Astrocyte of the cerebellum (primary cell): ENCODE measurements at regions not wholly inside any gene's neighbourhood (a gene's known extent, or its start where the extent isn't known, plus 50 kb on each side); places are given as distances from the start of the nearest gene placed in this dataset.
"Not testable (repeated sequence)": the region's sequence is repeated elsewhere in the genome, so short reads cannot be mapped to it uniquely, and the experiment has no call there.

Experiments used
- DNase-seq: peaks from one replicate; pipeline ENCODE4 v3.0.0-alpha.2; 2011; ENCODE audit warnings: low read depth
- H3K4me3 ChIP-seq: 2 replicates; pipeline ENCODE4 v1.5.1; 2011; ENCODE audit warnings: mild to moderate bottlenecking, low read depth, low read length, moderate library complexity
- in situ Hi-C: cut with HindIII; loops from 2 replicates; pipeline ENCODE4 v1.10.0; 2017; ENCODE audit warnings: low sequenced_read_pairs
- TF ChIP-seq, protein P1 (sequence below): IDR thresholded peaks from 2 replicates; pipeline ENCODE4 v1.5.1; 2012; ENCODE audit warnings: low read length, low read depth, moderate library complexity, mild to moderate bottlenecking; ENCODE audit errors: missing control alignments

DNA sequence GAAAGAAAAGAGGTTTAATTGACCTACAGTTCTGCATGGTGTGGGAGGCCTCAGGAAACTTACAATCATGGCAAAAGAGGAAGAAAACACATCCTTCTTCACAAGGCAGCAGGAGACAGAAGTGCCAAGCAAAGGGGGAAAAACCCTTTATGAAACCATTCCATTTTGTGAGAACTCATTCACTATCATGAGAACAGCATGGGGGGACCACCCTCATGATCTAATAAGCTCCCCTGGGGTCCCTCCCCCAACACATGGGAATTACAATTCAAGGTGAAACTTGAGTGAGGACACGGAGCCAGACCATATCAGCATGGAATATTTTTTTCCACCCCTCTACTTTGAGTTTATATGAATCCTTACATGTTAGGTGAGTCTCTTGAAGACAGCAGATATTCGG is 173.7 kb downstream of the PHF2 start:
- in situ Hi-C loops = no loop called here
- H3K4me3 ChIP-seq = no peak overlapping the region
- no peak for DNase-seq
- TF ChIP-seq, protein P1, sequence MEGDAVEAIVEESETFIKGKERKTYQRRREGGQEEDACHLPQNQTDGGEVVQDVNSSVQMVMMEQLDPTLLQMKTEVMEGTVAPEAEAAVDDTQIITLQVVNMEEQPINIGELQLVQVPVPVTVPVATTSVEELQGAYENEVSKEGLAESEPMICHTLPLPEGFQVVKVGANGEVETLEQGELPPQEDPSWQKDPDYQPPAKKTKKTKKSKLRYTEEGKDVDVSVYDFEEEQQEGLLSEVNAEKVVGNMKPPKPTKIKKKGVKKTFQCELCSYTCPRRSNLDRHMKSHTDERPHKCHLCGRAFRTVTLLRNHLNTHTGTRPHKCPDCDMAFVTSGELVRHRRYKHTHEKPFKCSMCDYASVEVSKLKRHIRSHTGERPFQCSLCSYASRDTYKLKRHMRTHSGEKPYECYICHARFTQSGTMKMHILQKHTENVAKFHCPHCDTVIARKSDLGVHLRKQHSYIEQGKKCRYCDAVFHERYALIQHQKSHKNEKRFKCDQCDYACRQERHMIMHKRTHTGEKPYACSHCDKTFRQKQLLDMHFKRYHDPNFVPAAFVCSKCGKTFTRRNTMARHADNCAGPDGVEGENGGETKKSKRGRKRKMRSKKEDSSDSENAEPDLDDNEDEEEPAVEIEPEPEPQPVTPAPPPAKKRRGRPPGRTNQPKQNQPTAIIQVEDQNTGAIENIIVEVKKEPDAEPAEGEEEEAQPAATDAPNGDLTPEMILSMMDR = no peak

DNA sequence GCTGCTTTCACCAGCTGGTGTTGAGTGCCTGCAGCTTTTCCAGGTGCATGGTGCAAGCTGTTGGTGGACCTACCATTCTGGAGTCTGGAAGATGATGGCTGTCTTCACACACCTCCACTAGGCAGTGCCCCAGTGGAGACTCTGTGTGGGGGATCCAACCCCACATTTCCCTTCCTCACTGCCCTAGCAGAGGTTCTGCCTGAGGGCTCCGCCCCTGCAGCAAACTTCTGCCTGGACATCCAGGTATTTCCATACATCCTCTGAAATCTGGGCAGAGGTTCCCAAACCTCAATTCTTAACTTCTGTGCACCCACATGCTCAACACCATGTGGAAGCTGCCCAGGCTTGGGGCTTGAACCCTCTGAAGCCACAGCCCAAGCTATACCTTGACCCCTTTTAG is 172.4 kb downstream of the PHF2 start:
- H3K4me3 ChIP-seq, in situ Hi-C loops, DNase-seq: not testable (repeated sequence)

DNA sequence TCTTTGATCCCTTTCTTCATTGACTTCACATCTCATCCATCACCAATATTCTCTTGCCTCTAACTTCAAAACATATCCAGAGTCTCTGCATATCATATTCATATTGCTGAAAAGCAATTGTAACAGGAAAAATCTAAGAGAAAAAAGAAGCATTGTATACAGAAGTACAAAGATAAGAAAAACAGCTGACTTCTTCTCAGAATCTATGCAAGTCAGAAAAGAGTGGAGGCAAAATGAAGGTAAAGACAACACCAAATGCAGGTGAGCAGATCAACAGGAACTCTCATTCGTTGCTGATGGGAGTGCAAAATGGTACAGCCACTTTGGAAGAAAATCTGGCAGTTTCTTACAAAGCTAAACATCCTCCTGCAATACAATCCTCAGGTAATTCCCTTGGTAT is 155.6 kb downstream of the PHF2 start:
- no peak for DNase-seq
- in situ Hi-C loops = no loop called here
- no peak overlapping the region for H3K4me3 ChIP-seq
- TF ChIP-seq, protein P1 = no peak

DNA sequence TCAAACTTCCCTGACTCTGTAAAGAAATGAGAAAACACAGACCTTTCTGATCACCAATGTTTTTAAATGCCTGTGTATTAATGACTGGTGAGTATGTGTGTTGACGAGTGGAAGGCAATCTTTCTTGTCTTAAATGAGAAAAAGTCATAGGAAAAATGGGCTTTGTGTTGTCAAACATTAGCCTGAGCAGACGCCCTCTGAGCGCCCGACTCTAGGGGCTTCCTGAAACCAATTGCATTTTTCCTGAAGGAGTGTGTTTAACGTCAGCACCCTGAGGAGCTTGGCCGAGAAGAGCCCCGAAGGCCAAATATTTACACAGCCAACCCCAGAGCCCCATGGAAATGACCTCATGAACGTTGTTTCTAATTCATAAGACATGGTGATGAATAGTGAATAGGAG is 154.3 kb downstream of the PHF2 start:
- no peak for DNase-seq
- TF ChIP-seq, protein P1 = no peak
- H3K4me3 ChIP-seq = no peak overlapping the region
- in situ Hi-C loops = no loop called here

DNA sequence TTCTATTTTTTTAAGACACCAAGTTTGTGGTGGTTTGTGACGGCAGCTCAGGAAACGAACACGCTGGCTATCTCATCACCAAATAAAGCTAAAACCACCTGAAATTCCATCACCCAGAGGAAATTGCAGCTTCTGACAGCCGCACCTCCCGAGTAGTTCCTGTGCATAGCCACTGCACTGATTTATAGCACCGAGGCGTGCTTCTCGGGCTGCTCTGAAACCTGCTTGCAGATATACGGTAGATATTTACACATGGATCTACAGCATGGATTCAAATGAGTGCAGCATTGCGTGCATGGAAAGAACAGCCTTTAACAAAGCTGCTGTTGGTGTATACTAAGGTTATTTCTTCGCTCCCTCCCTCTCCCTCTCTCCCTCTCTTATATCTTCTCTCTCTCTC is 153.8 kb downstream of the PHF2 start:
- no peak overlapping the region for H3K4me3 ChIP-seq
- no peak for DNase-seq
- in situ Hi-C loops = no loop called here
- TF ChIP-seq, protein P1 = no peak
